IMR-90 (cell line): ENCODE measurements at regions not wholly inside any gene's neighbourhood (a gene's known extent, or its start where the extent isn't known, plus 50 kb on each side); places are given as distances from the start of the nearest gene placed in this dataset.
A peak's percentile ranks its signal among the peaks of the same experiment; 100 is the strongest.

Source experiments
- ATAC-seq: fragments of 200-7000 bp; cut with Tn5 transposase; 2 replicates; pipeline ENCODE4 v1.9.1; 2020; ENCODE audit warnings: low read depth, mild to moderate bottlenecking, moderate library complexity
- BruUV-seq: library from RNA; stranded (reverse); fragments of 400-500 nt; replicated peaks from 2 replicates; lab custom pipeline; 2021; lab: Mats Ljungman, UMichigan
- CTCF ChIA-PET: fragments of 300-600 bp; formaldehyde crosslinking; extraction: SDS; loops from one replicate; lab custom pipeline; 2021; ENCODE audit warnings: antibody characterized with exemption; lab: Yijun Ruan, JAX
- POLR2A ChIA-PET: fragments of 300-600 bp; sonication (Branson Sonifier 250); formaldehyde crosslinking; loops from one replicate; lab custom pipeline; 2022; ENCODE audit warnings: antibody characterized with exemption; ENCODE audit not compliant: unreplicated experiment; lab: Charles Lee
- DNase-seq: peaks from one replicate; pipeline ENCODE4 v3.0.0; 2013
- H2AFZ ChIP-seq: replicated peaks from 2 replicates; pipeline ENCODE3; 2013; ENCODE audit warnings: low read length, mild to moderate bottlenecking; ENCODE audit not compliant: poor library complexity
- H2AK5ac ChIP-seq: 2 replicates; pipeline ENCODE4 v1.6.1; 2013; ENCODE audit warnings: low read depth, low read length, inconsistent platforms
- H2AK9ac ChIP-seq: replicated peaks from 2 replicates; pipeline ENCODE3; 2013; ENCODE audit warnings: mild to moderate bottlenecking, low read depth, low read length, moderate library complexity; ENCODE audit not compliant: poor library complexity
- H2BK120ac ChIP-seq: 2 replicates; pipeline ENCODE4 v1.6.1; 2013; ENCODE audit warnings: low read depth, low read length, inconsistent platforms
- H2BK15ac ChIP-seq: 3 replicates; pipeline ENCODE4 v1.6.1; 2013; ENCODE audit warnings: low read depth, low read length, inconsistent platforms
- H2BK20ac ChIP-seq: 2 replicates; pipeline ENCODE4 v1.6.1; 2013; ENCODE audit warnings: low read depth, mild to moderate bottlenecking, inconsistent platforms, low read length, moderate library complexity
- H2BK5ac ChIP-seq: 2 replicates; pipeline ENCODE4 v1.6.1; 2013; ENCODE audit warnings: mild to moderate bottlenecking, low read depth, low read length, inconsistent platforms; ENCODE audit not compliant: poor library complexity, severe bottlenecking
- H3K14ac ChIP-seq: replicated peaks from 2 replicates; pipeline ENCODE4 v1.6.1; 2013; ENCODE audit warnings: low read depth, low read length, inconsistent platforms
- H3K18ac ChIP-seq: 2 replicates; pipeline ENCODE4 v1.6.1; 2013; ENCODE audit warnings: low read depth, low read length, control low read depth
- H3K23ac ChIP-seq: 2 replicates; pipeline ENCODE4 v1.6.1; 2013; ENCODE audit warnings: low read depth, low read length, inconsistent platforms
- H3K27ac ChIP-seq: 2 replicates; pipeline ENCODE4 v1.5.1; 2013; ENCODE audit warnings: mild to moderate bottlenecking, control low read depth, low read length; ENCODE audit not compliant: insufficient read depth
- H3K27me3 ChIP-seq: 2 replicates; pipeline ENCODE4 v1.6.1; 2013; ENCODE audit warnings: low read length; ENCODE audit not compliant: control insufficient read depth, insufficient read depth
- H3K36me3 ChIP-seq: 2 replicates; pipeline ENCODE4 v1.6.1; 2013; ENCODE audit warnings: low read length, mixed read lengths; ENCODE audit not compliant: control insufficient read depth, insufficient read depth
- H3K4ac ChIP-seq: 2 replicates; pipeline ENCODE4 v1.6.1; 2013; ENCODE audit warnings: low read depth, low read length, inconsistent platforms
- H3K4me1 ChIP-seq: 2 replicates; pipeline ENCODE4 v1.6.1; 2013; ENCODE audit warnings: low read length, mixed read lengths; ENCODE audit not compliant: control insufficient read depth, insufficient read depth
- H3K4me2 ChIP-seq: 2 replicates; pipeline ENCODE4 v1.6.1; 2013; ENCODE audit warnings: low read depth, mild to moderate bottlenecking, control low read depth, low read length, moderate library complexity
- H3K4me3 ChIP-seq: 2 replicates; pipeline ENCODE4 v1.5.1; 2013; ENCODE audit warnings: low read depth, mild to moderate bottlenecking, control low read depth, low read length, moderate library complexity; ENCODE audit not compliant: insufficient read depth
- H3K56ac ChIP-seq: 2 replicates; pipeline ENCODE4 v1.6.1; 2013; ENCODE audit warnings: low read length, inconsistent platforms; ENCODE audit not compliant: insufficient read depth; ENCODE audit errors: extremely low read depth
- H3K79me1 ChIP-seq, 2 experiments: 2 replicates each; pipeline ENCODE4 v1.6.1; 2013; ENCODE audit warnings: low read length in 2 of 2, inconsistent platforms in 1 of 2, low read depth in 1 of 2
- H3K9ac ChIP-seq: 2 replicates; pipeline ENCODE4 v1.6.1; 2013; ENCODE audit warnings: low read depth, low read length, control low read depth
- H3K9me1 ChIP-seq: 2 replicates; pipeline ENCODE4 v1.6.1; 2013; ENCODE audit warnings: low read length, inconsistent platforms; ENCODE audit not compliant: insufficient read depth
- H3K9me3 ChIP-seq: 2 replicates; pipeline ENCODE4 v1.6.1; 2013; ENCODE audit warnings: low read length; ENCODE audit not compliant: control insufficient read depth, insufficient read depth
- H4K20me1 ChIP-seq: 2 replicates; pipeline ENCODE4 v1.6.1; 2013; ENCODE audit warnings: low read length, inconsistent platforms; ENCODE audit not compliant: insufficient read depth
- H4K5ac ChIP-seq: 2 replicates; pipeline ENCODE4 v1.6.1; 2013; ENCODE audit warnings: mild to moderate bottlenecking, low read depth, low read length, control low read depth
- H4K8ac ChIP-seq, 2 experiments: 2 replicates each; pipeline ENCODE4 v1.6.1; 2013; ENCODE audit warnings: low read depth in 2 of 2, low read length in 2 of 2, control low read depth in 1 of 2, inconsistent platforms in 1 of 2
- H4K91ac ChIP-seq: 2 replicates; pipeline ENCODE4 v1.6.1; 2013; ENCODE audit warnings: low read depth, low read length, inconsistent platforms; ENCODE audit not compliant: insufficient read depth
- RAD21 ChIP-seq: IDR thresholded peaks from 2 replicates; pipeline ENCODE4 v1.6.1; 2012; ENCODE audit warnings: low read length, improper control_type of control experiment
- RFX5 ChIP-seq: IDR thresholded peaks from 2 replicates; pipeline ENCODE4 v1.8.0; 2012; ENCODE audit warnings: low read depth, mild to moderate bottlenecking, low read length, moderate library complexity
- WGBS, 2 experiments: methylation state at CpG; one replicate each; pipeline versions ENCODE4 v1.1.5 to v1.1.7; 2013; ENCODE audit warnings: missing lambda C conversion rate in 2 of 2; ENCODE audit not compliant: insufficient read length in 1 of 2; ENCODE audit errors: extremely low coverage in 2 of 2; 5-methylcytosine and 5-hydroxymethylcytosine counted together
- dilution Hi-C: fragments of 300-500 bp; cut with HindIII; formaldehyde crosslinking; loops from one replicate; pipeline ENCODE4 v1.14.3; 2018; ENCODE audit warnings: low sequenced_read_pairs; ENCODE audit not compliant: unreplicated experiment
- in situ Hi-C: fragments of 300-500 bp; cut with MboI; formaldehyde crosslinking; loops from 3 replicates; pipeline ENCODE4 v1.14.3; 2019; ENCODE audit warnings: low sequenced_read_pairs, inconsistent platforms, mixed read lengths
- intact Hi-C: fragments of 100-400 bp; cut with micrococcal nuclease; formaldehyde crosslinking; loops from 2 replicates; pipeline ENCODE4 v1.10.0; 2022

GRCh38 chr1:201702936-201703335 lies 126.0 kb upstream of the IPO9 start:
- Histone ChIP-seq H2BK120ac (peak overlapping the region; percentile 42; the same call in 1 of the 2 replicates), H3K36me3 (peaks cover 4% of the 10 kb centered on the region; the same call in 1 of the 2 replicates), H3K9me3 (no peaks in the 10 kb centered on the region), H3K79me1 (peaks cover 51 to 75% of the 10 kb centered on the region in 2 experiments), H3K27me3 (no peaks in the 10 kb centered on the region), H3K4me3 (no peak overlapping the region), H3K56ac (0 out of 2 replicates have a peak overlapping the region, but pooled peaks have one; percentile 19), H3K9ac (no peak overlapping the region), H3K4me1 (peaks cover 15% of the 10 kb centered on the region), H2BK5ac (peak overlapping the region; percentile 1), H2BK20ac (no peak overlapping the region), H2AK9ac (no peak overlapping the region), H4K20me1 (peaks cover 63% of the 10 kb centered on the region), H3K4ac (peak overlapping the region; percentile 93), H3K23ac (no peak overlapping the region; the same call in 1 of the 2 replicates), H2AFZ (no peak overlapping the region), H4K91ac (0 out of 2 replicates have a peak overlapping the region, but pooled peaks have one; percentile 93), H3K9me1 (peaks cover 22% of the 10 kb centered on the region), H2AK5ac (peak overlapping the region; percentile 92; the same call in 1 of the 2 replicates), H2BK15ac (peak overlapping the region; percentile 79; the same call in 2 of the 3 replicates), H3K18ac (no peak overlapping the region), H4K5ac (no peak overlapping the region), H4K8ac (peak overlapping the region in 1 of 2 experiments; percentile 90; a peak in 2 of 4 replicates), H3K27ac (no peak overlapping the region), H3K4me2 (no peak overlapping the region), H3K14ac (no peak overlapping the region)
- dilution Hi-C loops = no loop called here
- BruUV-seq = no TSS peak
- peak; percentile 63; the same call in 1 of the 2 replicates for TF ChIP-seq RFX5
- no peak for TF ChIP-seq RAD21
- no peak for ATAC-seq
- WGBS, 2 experiments = 20% methylated on average over 1 of the region's 2 CpGs; no CpG with 5 or more reads in 1 of the 2 experiments
- POLR2A ChIA-PET = no interaction called here
- peak; percentile 55 for DNase-seq
- in situ Hi-C loops = no loop called here
- CTCF ChIA-PET = interaction anchor here (1.1 to 2.5 kb wide), 4 partner anchors 53 to 144 kb away, joined by 4 to 15 read pairs (median 7); no protein-coding TSS in a partner anchor
- intact Hi-C loops = no loop called here
